ENCODE measurements at regions not wholly inside any gene's neighbourhood (a gene's known extent, or its start where the extent isn't known, plus 50 kb on each side); places are given as distances from the start of the nearest gene placed in this dataset.

- WGBS: 46% methylated on average over 4 of the region's 4 CpGs
- no peaks in the 10 kb centered on the region for H3K4me1 ChIP-seq
- intact Hi-C loops (cut with DNase I): no loop called here
- DNase-seq (ENCODE audit: extremely low spot score): no peak
- H3K9me3 ChIP-seq: no peaks in the 10 kb centered on the region
- H3K27ac ChIP-seq (replicated peaks in 1 of 4): no peak overlapping the region
- no peaks in the 10 kb centered on the region for H3K27me3 ChIP-seq
- H3K4me3 ChIP-seq: no peak overlapping the region
- no peak for TF ChIP-seq POLR2A (IDR thresholded peaks at IDR 0.05; ENCODE audit: low read depth)
- TF ChIP-seq CTCF (IDR thresholded peaks at IDR 0.05): no peak
- no peak for TF ChIP-seq EP300 (IDR thresholded peaks at IDR 0.05)
- TF ChIP-seq POLR2AphosphoS5 (IDR thresholded peaks at IDR 0.05): no peak
- H3K36me3 ChIP-seq: no peaks in the 10 kb centered on the region
Measured at GRCh38 chr4:67250131-67250896, 295.0 kb downstream of the CENPC start.

GRCh38 chr4:67236788-67237187 is 308.5 kb downstream of the CENPC start:
- TF ChIP-seq EP300 (IDR thresholded peaks at IDR 0.05) (no peak), POLR2A (IDR thresholded peaks at IDR 0.05; ENCODE audit: low read depth) (no peak), POLR2AphosphoS5 (IDR thresholded peaks at IDR 0.05) (no peak), CTCF (IDR thresholded peaks at IDR 0.05) (no peak)
- no peaks in the 10 kb centered on the region for H3K36me3 ChIP-seq
- H3K4me3 ChIP-seq: no peak overlapping the region
- intact Hi-C loops (cut with DNase I): no loop called here
- WGBS: 85% methylated on average over 2 of the region's 2 CpGs
- no peak overlapping the region for H3K27ac ChIP-seq (replicated peaks in 1 of 4)
- H3K4me1 ChIP-seq: no peaks in the 10 kb centered on the region
- DNase-seq (ENCODE audit: extremely low spot score): no peak
- no peaks in the 10 kb centered on the region for H3K9me3 ChIP-seq
- no peaks in the 10 kb centered on the region for H3K27me3 ChIP-seq

- H3K27ac ChIP-seq (replicated peaks in 1 of 4): no peak overlapping the region
- no peak overlapping the region for H3K4me3 ChIP-seq
- intact Hi-C loops (cut with DNase I): no loop called here
- no peaks in the 10 kb centered on the region for H3K36me3 ChIP-seq
- no peaks in the 10 kb centered on the region for H3K9me3 ChIP-seq
- no peak for TF ChIP-seq POLR2A (IDR thresholded peaks at IDR 0.05; ENCODE audit: low read depth)
- TF ChIP-seq EP300 (IDR thresholded peaks at IDR 0.05): no peak
- no peak for TF ChIP-seq CTCF (IDR thresholded peaks at IDR 0.05)
- TF ChIP-seq POLR2AphosphoS5 (IDR thresholded peaks at IDR 0.05): no peak
- DNase-seq (ENCODE audit: extremely low spot score): no peak
- H3K4me1 ChIP-seq: no peaks in the 10 kb centered on the region
- H3K27me3 ChIP-seq: no peaks in the 10 kb centered on the region
- 91% methylated on average over 3 of the region's 3 CpGs for WGBS
Measured at GRCh38 chr4:67236318-67236717, 309.0 kb downstream of the CENPC start.

- intact Hi-C loops (cut with DNase I): no loop called here
- H3K27ac ChIP-seq (replicated peaks in 1 of 4): no peak overlapping the region
- 56% methylated on average over 2 of the region's 2 CpGs for WGBS
- no peaks in the 10 kb centered on the region for H3K36me3 ChIP-seq
- TF ChIP-seq POLR2A (IDR thresholded peaks at IDR 0.05; ENCODE audit: low read depth): no peak
- TF ChIP-seq EP300 (IDR thresholded peaks at IDR 0.05): no peak
- TF ChIP-seq CTCF (IDR thresholded peaks at IDR 0.05): no peak
- TF ChIP-seq POLR2AphosphoS5 (IDR thresholded peaks at IDR 0.05): no peak
- no peaks in the 10 kb centered on the region for H3K27me3 ChIP-seq
- DNase-seq (ENCODE audit: extremely low spot score): no peak
- H3K4me1 ChIP-seq: no peaks in the 10 kb centered on the region
- H3K4me3 ChIP-seq: no peak overlapping the region
- no peaks in the 10 kb centered on the region for H3K9me3 ChIP-seq
Measured at GRCh38 chr4:67234296-67234695, 311.0 kb downstream of the CENPC start.

GRCh38 chr4:67229148-67229547 is 316.2 kb downstream of the CENPC start:
- TF ChIP-seq POLR2AphosphoS5 (IDR thresholded peaks at IDR 0.05) (no peak), EP300 (IDR thresholded peaks at IDR 0.05) (no peak), CTCF (IDR thresholded peaks at IDR 0.05) (no peak), POLR2A (IDR thresholded peaks at IDR 0.05; ENCODE audit: low read depth) (no peak)
- no peak overlapping the region for H3K4me3 ChIP-seq
- WGBS: 77% methylated on average over 5 of the region's 5 CpGs
- no peaks in the 10 kb centered on the region for H3K9me3 ChIP-seq
- no peaks in the 10 kb centered on the region for H3K36me3 ChIP-seq
- H3K4me1 ChIP-seq: no peaks in the 10 kb centered on the region
- intact Hi-C loops (cut with DNase I): no loop called here
- H3K27ac ChIP-seq (replicated peaks in 1 of 4): no peak overlapping the region
- no peaks in the 10 kb centered on the region for H3K27me3 ChIP-seq
- DNase-seq (ENCODE audit: extremely low spot score): no peak

Measured in esophagus muscularis mucosa (tissue), 4 donors.